GM12878 (cell line): ENCODE measurements at regions not wholly inside any gene's neighbourhood (a gene's known extent, or its start where the extent isn't known, plus 50 kb on each side); places are given as distances from the start of the nearest gene placed in this dataset.

Experiments
- ATAC-seq: fragments of 200-7000 bp; cut with Tn5 transposase; 3 replicates; pipeline ENCODE4 v1.9.1; 2020; ENCODE audit warnings: mild to moderate bottlenecking, moderate library complexity
- BruUV-seq: library from RNA; stranded (reverse); fragments of 400-500 nt; replicated peaks from 2 replicates; lab custom pipeline; 2021; lab: Mats Ljungman, UMichigan
- CTCF ChIA-PET: fragments of 300-600 bp; sonication (Branson Sonifier 250); formaldehyde crosslinking; extraction: SDS; loops from one replicate; lab custom pipeline; 2021; ENCODE audit warnings: inconsistent platforms; lab: Yijun Ruan, JAX
- POLR2A ChIA-PET: fragments of 350-600 bp; formaldehyde crosslinking; extraction: SDS; loops from one replicate; lab custom pipeline; 2021; ENCODE audit warnings: inconsistent platforms; lab: Charles Lee
- RAD21 ChIA-PET: fragments of 300-600 bp; sonication (Branson Sonifier 250); formaldehyde crosslinking; loops from one replicate; lab custom pipeline; 2023; ENCODE audit warnings: antibody characterized with exemption; ENCODE audit not compliant: unreplicated experiment; lab: Charles Lee
- SMC1A ChIA-PET: fragments of 300-600 bp; sonication (Branson Sonifier 250); formaldehyde crosslinking; loops from one replicate; lab custom pipeline; 2023; ENCODE audit not compliant: unreplicated experiment, uncharacterized antibody; lab: Charles Lee
- DNase-seq: peaks from one replicate; pipeline ENCODE4 v3.0.0-alpha.2; 2011; ENCODE audit warnings: low read depth, low spot score
- FAIRE-seq: peaks from 3 replicates; lab custom pipeline; 2011; peaks lifted over from hg19 to GRCh38; lab: Jason Lieb, UNC
- H2AFZ ChIP-seq: 2 replicates; pipeline ENCODE4 v1.6.0; 2011; ENCODE audit warnings: low read depth, low read length, control low read depth; ENCODE audit not compliant: control insufficient read depth
- H3K27ac ChIP-seq: 2 replicates; pipeline ENCODE4 v1.5.1; 2011; ENCODE audit warnings: control low read depth; ENCODE audit not compliant: control insufficient read depth, insufficient read depth
- H3K27me3 ChIP-seq, 2 experiments: replicated peaks in 1 of 2; 2 replicates each; pipeline versions ENCODE4 v1.6.0 to v1.6.1; 2011; ENCODE audit warnings: low read length in 1 of 2; ENCODE audit not compliant: control insufficient read depth in 2 of 2, insufficient read depth in 2 of 2
- H3K36me3 ChIP-seq, 2 experiments: 2 replicates each; pipeline ENCODE4 v1.5.1; 2011; ENCODE audit warnings: low read length in 1 of 2; ENCODE audit not compliant: control insufficient read depth in 2 of 2, insufficient read depth in 2 of 2
- H3K4me1 ChIP-seq: 2 replicates; pipeline ENCODE4 v1.6.1; 2011; ENCODE audit warnings: mild to moderate bottlenecking, low read length, moderate library complexity, mixed read lengths; ENCODE audit not compliant: control insufficient read depth, insufficient read depth
- H3K4me2 ChIP-seq: 2 replicates; pipeline ENCODE4 v1.6.0; 2011; ENCODE audit warnings: control low read depth; ENCODE audit not compliant: control insufficient read depth, insufficient read depth
- H3K4me3 ChIP-seq: fragments of 200-600 bp; sonication (generic); 2 replicates; pipeline ENCODE4 v1.5.1; 2016
- H3K79me2 ChIP-seq: 2 replicates; pipeline ENCODE4 v1.6.0; 2011; ENCODE audit warnings: low read length; ENCODE audit not compliant: control insufficient read depth, insufficient read depth
- H3K9ac ChIP-seq: 2 replicates; pipeline ENCODE4 v1.8.0; 2011; ENCODE audit warnings: low read length, control low read depth, mixed read lengths; ENCODE audit not compliant: control insufficient read depth, insufficient read depth
- H3K9me3 ChIP-seq: replicated peaks from 3 replicates; pipeline ENCODE4 v1.5.1; 2011; ENCODE audit warnings: mild to moderate bottlenecking, low read length; ENCODE audit not compliant: control insufficient read depth, insufficient read depth
- H4K20me1 ChIP-seq: 2 replicates; pipeline ENCODE4 v1.6.0; 2011; ENCODE audit not compliant: control insufficient read depth, insufficient read depth
- BMI1 ChIP-seq: fragments of 450-650 bp; IDR thresholded peaks from 2 replicates; pipeline ENCODE4 v1.6.1; 2016; ENCODE audit warnings: mild to moderate bottlenecking, moderate library complexity, borderline replicate concordance
- NBN ChIP-seq: fragments of 450-650 bp; IDR thresholded peaks from 2 replicates; pipeline ENCODE4 v1.6.1; 2016
- NRF1 ChIP-seq: conservative IDR thresholded peaks from 2 replicates; pipeline ENCODE4 v1.6.1; 2011; ENCODE audit warnings: mild to moderate bottlenecking, low read depth, low read length, improper control_type of control experiment
- SIN3A ChIP-seq: IDR thresholded peaks from 2 replicates; pipeline ENCODE4 v1.6.1; 2012; ENCODE audit warnings: low read depth, low read length, improper control_type of control experiment
- SUPT20H ChIP-seq: IDR thresholded peaks from 2 replicates; pipeline ENCODE4 v1.6.1; 2011; ENCODE audit warnings: low read depth, mild to moderate bottlenecking, low read length, moderate library complexity, borderline replicate concordance; ENCODE audit not compliant: control insufficient read depth
- ZNF24 ChIP-seq: fragments of 450-650 bp; IDR thresholded peaks from 2 replicates; pipeline ENCODE4 v1.6.1; 2017; ENCODE audit warnings: antibody characterized with exemption, mild to moderate bottlenecking
- WGBS: methylation state at CpG from one replicate; pipeline ENCODE4 v1.1.6; 2016; ENCODE audit warnings: low lambda C conversion rate; ENCODE audit not compliant: insufficient replicate concordance, insufficient coverage; ENCODE audit errors: missing lambda C conversion rate; 5-methylcytosine and 5-hydroxymethylcytosine counted together
- in situ Hi-C: fragments of 300-500 bp; cut with MboI; formaldehyde crosslinking; loops from 9 replicates; pipeline ENCODE4 v1.14.3; 2018; ENCODE audit warnings: mixed read lengths
- intact Hi-C: fragments of 100-400 bp; cut with micrococcal nuclease; formaldehyde crosslinking; loops from one replicate; pipeline ENCODE4 v1.14.2; 2022; ENCODE audit not compliant: unreplicated experiment
- TF ChIP-seq, protein P1 (sequence below): fragments of 450-650 bp; IDR thresholded peaks from 2 replicates; pipeline ENCODE4 v1.6.1; 2016; ENCODE audit warnings: mild to moderate bottlenecking
- TF ChIP-seq, protein P2 (sequence below): fragments of 150-350 bp; IDR thresholded peaks from 2 replicates; pipeline ENCODE4 v1.6.1; 2014; ENCODE audit warnings: mild to moderate bottlenecking, low read depth, low read length

GRCh38 chr5:17354265-17354664 is 136.8 kb downstream of the BASP1 start:
- Histone ChIP-seq H3K4me2 (no peak overlapping the region), H2AFZ (no peak overlapping the region), H3K36me3 (no peaks in the 10 kb centered on the region), H4K20me1 (no peaks in the 10 kb centered on the region), H3K4me3 (no peak overlapping the region), H3K9ac (no peak overlapping the region), H3K4me1 (no peaks in the 10 kb centered on the region), H3K9me3 (no peaks in the 10 kb centered on the region; the same call in 2 of the 3 replicates), H3K27me3 (no peaks in the 10 kb centered on the region), H3K27ac (no peak overlapping the region), H3K79me2 (no peaks in the 10 kb centered on the region)
- FAIRE-seq (no peak), DNase-seq (no peak), ATAC-seq (no peak)
- intact Hi-C loops, result no loop called here
- in situ Hi-C loops, result no loop called here
- POLR2A ChIA-PET, result no interaction called here
- RAD21 ChIA-PET, result no interaction called here
- WGBS, result 87% methylated on average over 18 of the region's 32 CpGs
- TF ChIP-seq, protein P1, sequence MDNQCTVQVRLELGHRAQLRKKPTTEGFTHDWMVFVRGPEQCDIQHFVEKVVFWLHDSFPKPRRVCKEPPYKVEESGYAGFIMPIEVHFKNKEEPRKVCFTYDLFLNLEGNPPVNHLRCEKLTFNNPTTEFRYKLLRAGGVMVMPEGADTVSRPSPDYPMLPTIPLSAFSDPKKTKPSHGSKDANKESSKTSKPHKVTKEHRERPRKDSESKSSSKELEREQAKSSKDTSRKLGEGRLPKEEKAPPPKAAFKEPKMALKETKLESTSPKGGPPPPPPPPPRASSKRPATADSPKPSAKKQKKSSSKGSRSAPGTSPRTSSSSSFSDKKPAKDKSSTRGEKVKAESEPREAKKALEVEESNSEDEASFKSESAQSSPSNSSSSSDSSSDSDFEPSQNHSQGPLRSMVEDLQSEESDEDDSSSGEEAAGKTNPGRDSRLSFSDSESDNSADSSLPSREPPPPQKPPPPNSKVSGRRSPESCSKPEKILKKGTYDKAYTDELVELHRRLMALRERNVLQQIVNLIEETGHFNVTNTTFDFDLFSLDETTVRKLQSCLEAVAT, result no peak
- TF ChIP-seq BMI1, result no peak
- SMC1A ChIA-PET, result no interaction called here
- BruUV-seq, result no TSS peak
- CTCF ChIA-PET, result no interaction called here

- BruUV-seq, result no TSS peak
- no peak overlapping the region for H2AFZ ChIP-seq
- in situ Hi-C loops, result no loop called here
- no peaks in the 10 kb centered on the region for H3K4me1 ChIP-seq
- TF ChIP-seq, protein P2, sequence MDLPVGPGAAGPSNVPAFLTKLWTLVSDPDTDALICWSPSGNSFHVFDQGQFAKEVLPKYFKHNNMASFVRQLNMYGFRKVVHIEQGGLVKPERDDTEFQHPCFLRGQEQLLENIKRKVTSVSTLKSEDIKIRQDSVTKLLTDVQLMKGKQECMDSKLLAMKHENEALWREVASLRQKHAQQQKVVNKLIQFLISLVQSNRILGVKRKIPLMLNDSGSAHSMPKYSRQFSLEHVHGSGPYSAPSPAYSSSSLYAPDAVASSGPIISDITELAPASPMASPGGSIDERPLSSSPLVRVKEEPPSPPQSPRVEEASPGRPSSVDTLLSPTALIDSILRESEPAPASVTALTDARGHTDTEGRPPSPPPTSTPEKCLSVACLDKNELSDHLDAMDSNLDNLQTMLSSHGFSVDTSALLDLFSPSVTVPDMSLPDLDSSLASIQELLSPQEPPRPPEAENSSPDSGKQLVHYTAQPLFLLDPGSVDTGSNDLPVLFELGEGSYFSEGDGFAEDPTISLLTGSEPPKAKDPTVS, result no peak
- no peak for TF ChIP-seq NBN
- no peak for TF ChIP-seq NRF1
- TF ChIP-seq SIN3A, result no peak
- TF ChIP-seq SUPT20H, result no peak
- no peak for TF ChIP-seq ZNF24
- no peak overlapping the region for H3K4me3 ChIP-seq
- intact Hi-C loops, result no loop called here
- no peak overlapping the region for H3K27ac ChIP-seq
- 23% methylated on average over 3 of the region's 3 CpGs for WGBS
- H3K27me3 ChIP-seq, result no peaks in the 10 kb centered on the region
- ATAC-seq (no peak), FAIRE-seq (no peak), DNase-seq (no peak)
- H3K79me2 ChIP-seq, result no peaks in the 10 kb centered on the region
- CTCF ChIA-PET, result interaction anchor here (0.5 to 1.1 kb wide), 3 partner anchors 10 to 1422 kb away, joined by 3 to 4 read pairs (median 4); no protein-coding TSS in a partner anchor
- H3K36me3 ChIP-seq, result no peaks in the 10 kb centered on the region
- RAD21 ChIA-PET, result no interaction called here
- H4K20me1 ChIP-seq, result no peaks in the 10 kb centered on the region
- H3K9me3 ChIP-seq, result no peaks in the 10 kb centered on the region; the same call in 2 of the 3 replicates
- no peak overlapping the region for H3K9ac ChIP-seq
- POLR2A ChIA-PET, result no interaction called here
- H3K4me2 ChIP-seq, result no peak overlapping the region
- SMC1A ChIA-PET, result interaction anchor here (0.6 to 1.4 kb wide), 3 partner anchors 15 to 123 kb away, joined by 3 to 4 read pairs (median 4); no protein-coding TSS in a partner anchor
Observed at GRCh38 chr5:17355586-17356346, 138.3 kb downstream of the BASP1 start.
